ENCODE measurements at regions not wholly inside any gene's neighbourhood (a gene's known extent, or its start where the extent isn't known, plus 50 kb on each side); places are given as distances from the start of the nearest gene placed in this dataset.

- Histone ChIP-seq H3K27ac (no peak overlapping the region), H3K4me1 (no peaks in the 10 kb centered on the region), H3K27me3 (no peaks in the 10 kb centered on the region), H3K4me3 (no peak overlapping the region), H3K9me3 (no peaks in the 10 kb centered on the region), H3K36me3 (no peaks in the 10 kb centered on the region)
- no peak for TF ChIP-seq CTCF (IDR thresholded peaks at IDR 0.05)
- DNase-seq = no peak
- ATAC-seq = no peak
- intact Hi-C loops (cut with DNase I) = no loop called here
- 89 to 93% methylated on average over 9 of the region's 9 CpGs for WGBS, 2 donors
These were observed 198.6 kb downstream of the KBTBD8 start for GRCh38 chr3:67196677-67197076.

GRCh38 chr3:67198374-67198773, 200.3 kb downstream of the KBTBD8 start:
- Histone ChIP-seq H3K36me3 (no peaks in the 10 kb centered on the region), H3K27ac (no peak overlapping the region), H3K4me1 (no peaks in the 10 kb centered on the region), H3K9me3 (no peaks in the 10 kb centered on the region), H3K4me3 (no peak overlapping the region), H3K27me3 (no peaks in the 10 kb centered on the region)
- no peak for TF ChIP-seq CTCF (IDR thresholded peaks at IDR 0.05)
- WGBS, 2 donors = 68 to 78% methylated on average over 1 of the region's 1 CpG
- DNase-seq (no peak), ATAC-seq (no peak)
- intact Hi-C loops (cut with DNase I) = no loop called here

- H3K4me3 ChIP-seq = no peak overlapping the region
- no peak overlapping the region for H3K27ac ChIP-seq
- TF ChIP-seq CTCF (IDR thresholded peaks at IDR 0.05) = no peak
- DNase-seq (no peak), ATAC-seq (no peak)
- H3K36me3 ChIP-seq = no peaks in the 10 kb centered on the region
- H3K27me3 ChIP-seq = peaks cover 0 to 4% (median 0%) of the 10 kb centered on the region in 7 donors
- no peaks in the 10 kb centered on the region for H3K4me1 ChIP-seq
- no peaks in the 10 kb centered on the region for H3K9me3 ChIP-seq
- intact Hi-C loops (cut with DNase I) = no loop called here
These were observed 202.5 kb downstream of the KBTBD8 start for GRCh38 chr3:67200618-67201017.

DNA sequence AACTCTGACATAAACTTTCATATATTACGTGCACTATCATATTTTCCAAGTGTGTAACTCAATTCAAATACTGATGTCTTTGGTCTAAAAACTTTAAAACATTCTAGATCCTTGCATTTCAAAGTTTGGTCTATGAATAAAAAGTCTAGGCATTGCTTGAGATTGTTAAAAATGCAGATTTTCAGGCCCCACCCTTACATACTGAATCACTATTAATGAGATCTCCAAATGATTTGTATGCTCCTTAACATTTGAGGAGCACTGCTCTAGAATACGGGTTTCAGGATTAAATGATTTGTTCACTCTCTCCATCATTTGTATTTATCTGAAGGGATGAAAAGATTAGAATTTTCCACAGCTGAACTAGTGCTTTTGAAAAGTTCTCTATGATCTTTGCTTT, 202.9 kb downstream of the KBTBD8 start:
- no peaks in the 10 kb centered on the region for H3K9me3 ChIP-seq
- H3K36me3 ChIP-seq = no peaks in the 10 kb centered on the region
- TF ChIP-seq CTCF (IDR thresholded peaks at IDR 0.05) = no peak
- no peak overlapping the region for H3K27ac ChIP-seq
- peaks cover 0 to 6% (median 0%) of the 10 kb centered on the region in 7 donors for H3K27me3 ChIP-seq
- 83% methylated on average over 2 of the region's 2 CpGs for WGBS, 2 donors
- intact Hi-C loops (cut with DNase I) = no loop called here
- DNase-seq (no peak), ATAC-seq (no peak)
- H3K4me3 ChIP-seq = no peak overlapping the region
- no peaks in the 10 kb centered on the region for H3K4me1 ChIP-seq

DNA sequence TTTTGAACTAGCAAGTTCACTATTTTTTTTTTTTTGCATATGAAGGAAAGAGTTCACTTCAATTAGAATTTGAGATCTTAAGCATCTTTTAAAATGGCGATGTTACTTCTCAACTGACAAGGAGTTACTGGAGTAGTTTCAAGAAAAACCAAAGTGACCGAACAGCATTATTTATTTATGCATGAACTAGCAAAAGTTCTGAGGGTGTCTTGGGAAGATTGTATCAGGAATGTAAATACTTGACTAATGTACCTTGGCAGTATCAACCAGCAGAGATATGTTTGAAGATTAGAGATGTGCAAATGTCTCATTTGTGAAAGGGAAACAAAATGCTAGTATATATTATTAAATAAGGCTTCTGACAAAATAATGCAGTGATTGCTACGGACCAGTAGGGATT, 203.9 kb downstream of the KBTBD8 start:
- WGBS, 2 donors = 78 to 85% methylated on average over 3 of the region's 3 CpGs
- H3K27me3 ChIP-seq = peaks cover 0 to 6% (median 0%) of the 10 kb centered on the region in 7 donors
- H3K4me1 ChIP-seq = no peaks in the 10 kb centered on the region
- no peak overlapping the region for H3K27ac ChIP-seq
- DNase-seq = no peak
- H3K36me3 ChIP-seq = no peaks in the 10 kb centered on the region
- H3K9me3 ChIP-seq = no peaks in the 10 kb centered on the region
- no peak for ATAC-seq
- no peak overlapping the region for H3K4me3 ChIP-seq
- intact Hi-C loops (cut with DNase I) = no loop called here
- no peak for TF ChIP-seq CTCF (IDR thresholded peaks at IDR 0.05)

Data from heart right ventricle (tissue), 16 donors.